Neural cell (in vitro differentiated cells): ENCODE measurements at regions not wholly inside any gene's neighbourhood (a gene's known extent, or its start where the extent isn't known, plus 50 kb on each side); places are given as distances from the start of the nearest gene placed in this dataset.

Experiments
- H2AFZ ChIP-seq: fragments of 200-600, 300-800 bp; sonication (generic), shearing (Covaris generic); 2 replicates; pipeline ENCODE4 v1.6.0; 2014; ENCODE audit warnings: low read depth, mild to moderate bottlenecking, antibody characterized with exemption, low read length, moderate library complexity
- H3F3A ChIP-seq: fragments of 200-600 bp; shearing (Covaris generic); 2 replicates; pipeline ENCODE4 v1.6.1; 2016; ENCODE audit warnings: mild to moderate bottlenecking, moderate library complexity, mixed read lengths, antibody characterized with exemption, low read length; ENCODE audit not compliant: insufficient read depth, poor library complexity, severe bottlenecking
- H3K27ac ChIP-seq: fragments of 200-600, 300-800 bp; sonication (generic), shearing (Covaris generic); 2 replicates; pipeline ENCODE4 v1.5.1; 2014; ENCODE audit warnings: mild to moderate bottlenecking, low read length, moderate library complexity
- H3K27me3 ChIP-seq: fragments of 300-800, 200-600 bp; sonication (generic), shearing (Covaris generic); 2 replicates; pipeline ENCODE4 v1.6.0; 2014; ENCODE audit warnings: mild to moderate bottlenecking, low read depth, low read length, moderate library complexity; ENCODE audit not compliant: insufficient read depth
- H3K36me3 ChIP-seq: fragments of 300-800, 200-600 bp; sonication (generic), shearing (Covaris generic); 2 replicates; pipeline ENCODE4 v1.5.1; 2014; ENCODE audit warnings: mild to moderate bottlenecking, antibody characterized with exemption, low read length, moderate library complexity; ENCODE audit not compliant: insufficient read depth
- H3K4me2 ChIP-seq: fragments of 300-800, 200-600 bp; sonication (generic), shearing (Covaris generic); 2 replicates; pipeline ENCODE4 v1.6.0; 2014; ENCODE audit warnings: mild to moderate bottlenecking, low read length
- H3K4me3 ChIP-seq: fragments of 300-800, 200-600 bp; sonication (generic), shearing (Covaris generic); 2 replicates; pipeline ENCODE4 v1.5.1; 2014; ENCODE audit warnings: mild to moderate bottlenecking, low read length, moderate library complexity
- H3K79me2 ChIP-seq: fragments of 200-600 bp; shearing (Covaris generic); replicated peaks from 2 replicates; pipeline ENCODE4 v1.6.0; 2014; ENCODE audit warnings: mild to moderate bottlenecking, low read length, moderate library complexity; ENCODE audit not compliant: insufficient read depth
- H3K9ac ChIP-seq: fragments of 300-800, 200-600 bp; sonication (generic), shearing (Covaris generic); 2 replicates; pipeline ENCODE4 v1.6.1; 2016; ENCODE audit warnings: mild to moderate bottlenecking, low read length, mixed read lengths
- H3K9me2 ChIP-seq: fragments of 200-600 bp; shearing (Covaris generic); 2 replicates; pipeline ENCODE4 v1.6.1; 2016; ENCODE audit warnings: mild to moderate bottlenecking, low read length, mixed read lengths; ENCODE audit not compliant: insufficient read depth
- H3K9me3 ChIP-seq: fragments of 200-600, 300-800 bp; sonication (generic), shearing (Covaris generic); 2 replicates; pipeline ENCODE4 v1.6.1; 2016; ENCODE audit warnings: mild to moderate bottlenecking, mixed run types, low read length, moderate library complexity, mixed read lengths
- H4K20me1 ChIP-seq: fragments of 200-600 bp; shearing (Covaris generic); 2 replicates; pipeline ENCODE4 v1.6.1; 2016; ENCODE audit warnings: mild to moderate bottlenecking, mixed run types; ENCODE audit not compliant: insufficient read depth
- EP300 ChIP-seq: fragments of 450-650 bp; conservative IDR thresholded peaks from 2 replicates; pipeline ENCODE4 v1.6.1; 2014; ENCODE audit warnings: antibody characterized with exemption, mild to moderate bottlenecking, moderate library complexity; ENCODE audit not compliant: poor library complexity, severe bottlenecking
- EZH2 ChIP-seq: fragments of 200-600, 300-800 bp; shearing (Covaris generic), sonication (generic); IDR thresholded peaks from 2 replicates; pipeline ENCODE4 v1.6.1; 2014; ENCODE audit warnings: antibody characterized with exemption, low read length, borderline replicate concordance, mild to moderate bottlenecking; ENCODE audit not compliant: insufficient read depth, poor library complexity, severe bottlenecking
- MXI1 ChIP-seq: fragments of 450-650 bp; conservative IDR thresholded peaks from 2 replicates; pipeline ENCODE4 v1.6.1; 2014; ENCODE audit warnings: antibody characterized with exemption, mild to moderate bottlenecking; ENCODE audit not compliant: poor library complexity, severe bottlenecking
- POLR2AphosphoS5 ChIP-seq: IDR thresholded peaks from 2 replicates; pipeline ENCODE4 v1.6.1; 2012
- RAD21 ChIP-seq: fragments of 450-650 bp; conservative IDR thresholded peaks from 2 replicates; pipeline ENCODE4 v1.6.1; 2014; ENCODE audit warnings: antibody characterized with exemption, mild to moderate bottlenecking, moderate library complexity
- SMC3 ChIP-seq: fragments of 450-650 bp; conservative IDR thresholded peaks from 2 replicates; pipeline ENCODE4 v1.6.1; 2014; ENCODE audit warnings: antibody characterized with exemption, mild to moderate bottlenecking, moderate library complexity; ENCODE audit not compliant: poor library complexity
- TAF1 ChIP-seq: IDR thresholded peaks from 2 replicates; pipeline ENCODE4 v1.6.1; 2012; ENCODE audit warnings: low read depth
- TF ChIP-seq, protein P1 (sequence below): fragments of 450-650 bp; IDR thresholded peaks from 2 replicates; pipeline ENCODE4 v1.5.1; 2014; ENCODE audit warnings: antibody characterized with exemption, mild to moderate bottlenecking, moderate library complexity; ENCODE audit not compliant: poor library complexity, severe bottlenecking

DNA sequence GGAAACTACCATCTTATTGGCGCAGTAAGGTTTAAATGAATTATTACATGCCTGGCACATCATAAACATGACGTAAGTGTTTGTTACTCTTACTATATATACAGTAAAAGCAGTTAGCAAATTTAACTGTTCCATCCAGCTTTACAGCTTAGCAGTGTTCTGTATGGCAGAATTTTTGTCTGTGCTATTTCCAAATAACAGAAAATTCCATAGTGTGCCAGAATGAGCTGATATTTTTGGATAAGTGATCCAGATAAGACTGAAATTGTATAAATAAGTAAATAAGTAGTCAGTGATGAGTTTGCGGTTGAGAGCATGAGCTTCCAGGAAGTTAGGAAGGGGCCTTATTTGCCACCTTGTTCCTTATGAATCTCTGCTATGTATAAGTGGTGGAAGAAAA, 236.5 kb upstream of the SLC10A2 start (continued):
- no peak for TF ChIP-seq EP300

DNA sequence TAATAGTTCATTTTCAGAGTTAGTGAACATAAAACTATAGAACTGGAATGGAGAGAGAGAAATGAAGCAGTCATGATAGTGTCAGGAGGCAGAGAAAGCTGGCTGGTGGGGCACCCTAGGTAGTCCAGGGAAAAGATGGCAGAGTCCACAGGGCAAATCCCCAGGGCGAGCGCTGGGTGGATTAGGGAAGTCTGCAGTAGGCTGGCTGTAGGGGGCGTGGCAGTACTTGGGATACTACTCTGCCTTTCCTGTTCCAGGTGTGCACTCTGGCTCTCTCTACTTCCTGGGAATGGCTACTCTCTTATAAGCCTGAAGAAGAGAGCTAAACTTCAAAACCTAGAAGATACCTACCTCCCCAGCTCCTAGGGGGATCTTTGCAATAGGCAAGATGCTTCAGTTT, 232.9 kb upstream of the SLC10A2 start:
- Histone ChIP-seq H3K4me3 (no peak overlapping the region), H2AFZ (no peak overlapping the region), H3K36me3 (no peaks in the 10 kb centered on the region), H3F3A (no peaks in the 10 kb centered on the region), H3K9me2 (no peaks in the 10 kb centered on the region), H3K4me2 (no peak overlapping the region), H3K9ac (no peak overlapping the region), H3K79me2 (no peaks in the 10 kb centered on the region), H3K27me3 (no peaks in the 10 kb centered on the region), H3K27ac (no peak overlapping the region), H4K20me1 (no peaks in the 10 kb centered on the region), H3K9me3 (no peaks in the 10 kb centered on the region)
- TF ChIP-seq POLR2AphosphoS5 (no peak), EP300 (no peak), TAF1 (no peak), MXI1 (no peak)
- TF ChIP-seq, protein P1, sequence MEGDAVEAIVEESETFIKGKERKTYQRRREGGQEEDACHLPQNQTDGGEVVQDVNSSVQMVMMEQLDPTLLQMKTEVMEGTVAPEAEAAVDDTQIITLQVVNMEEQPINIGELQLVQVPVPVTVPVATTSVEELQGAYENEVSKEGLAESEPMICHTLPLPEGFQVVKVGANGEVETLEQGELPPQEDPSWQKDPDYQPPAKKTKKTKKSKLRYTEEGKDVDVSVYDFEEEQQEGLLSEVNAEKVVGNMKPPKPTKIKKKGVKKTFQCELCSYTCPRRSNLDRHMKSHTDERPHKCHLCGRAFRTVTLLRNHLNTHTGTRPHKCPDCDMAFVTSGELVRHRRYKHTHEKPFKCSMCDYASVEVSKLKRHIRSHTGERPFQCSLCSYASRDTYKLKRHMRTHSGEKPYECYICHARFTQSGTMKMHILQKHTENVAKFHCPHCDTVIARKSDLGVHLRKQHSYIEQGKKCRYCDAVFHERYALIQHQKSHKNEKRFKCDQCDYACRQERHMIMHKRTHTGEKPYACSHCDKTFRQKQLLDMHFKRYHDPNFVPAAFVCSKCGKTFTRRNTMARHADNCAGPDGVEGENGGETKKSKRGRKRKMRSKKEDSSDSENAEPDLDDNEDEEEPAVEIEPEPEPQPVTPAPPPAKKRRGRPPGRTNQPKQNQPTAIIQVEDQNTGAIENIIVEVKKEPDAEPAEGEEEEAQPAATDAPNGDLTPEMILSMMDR: no peak

DNA sequence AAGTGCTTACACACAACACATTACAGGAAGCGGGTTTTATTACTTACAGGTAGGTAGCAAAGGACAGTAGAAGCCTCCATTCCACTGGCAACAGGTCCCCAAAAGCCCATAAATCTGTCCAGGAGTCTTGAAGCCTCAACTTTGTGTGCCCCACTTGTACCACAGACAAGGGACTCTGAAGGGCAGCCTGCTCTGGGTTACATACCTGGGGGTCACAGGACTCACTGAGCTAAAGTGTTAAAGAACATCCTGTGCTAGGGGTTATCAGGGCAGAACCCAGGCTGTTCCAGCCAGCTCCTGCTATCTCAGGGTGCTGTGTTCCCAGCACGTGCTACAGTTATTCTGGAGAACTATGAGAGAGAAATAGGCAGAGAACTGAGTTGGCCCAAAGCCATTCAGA, 230.9 kb upstream of the SLC10A2 start:
- H3K4me2 ChIP-seq: no peak overlapping the region
- H3F3A ChIP-seq: no peaks in the 10 kb centered on the region
- no peaks in the 10 kb centered on the region for H3K27me3 ChIP-seq
- TF ChIP-seq MXI1: no peak
- no peak for TF ChIP-seq TAF1
- TF ChIP-seq, protein P1: no peak
- no peak for TF ChIP-seq POLR2AphosphoS5
- no peak for TF ChIP-seq RAD21
- TF ChIP-seq EP300: no peak
- TF ChIP-seq SMC3: no peak
- TF ChIP-seq EZH2: no peak
- H4K20me1 ChIP-seq: no peaks in the 10 kb centered on the region
- H3K9ac ChIP-seq: no peak overlapping the region
- no peaks in the 10 kb centered on the region for H3K36me3 ChIP-seq
- no peaks in the 10 kb centered on the region for H3K9me3 ChIP-seq
- H2AFZ ChIP-seq: no peak overlapping the region
- H3K27ac ChIP-seq: no peak overlapping the region
- H3K4me3 ChIP-seq: no peak overlapping the region
- H3K79me2 ChIP-seq: no peaks in the 10 kb centered on the region
- no peaks in the 10 kb centered on the region for H3K9me2 ChIP-seq
